ENCODE measurements at regions not wholly inside any gene's neighbourhood (a gene's known extent, or its start where the extent isn't known, plus 50 kb on each side); places are given as distances from the start of the nearest gene placed in this dataset.

DNA sequence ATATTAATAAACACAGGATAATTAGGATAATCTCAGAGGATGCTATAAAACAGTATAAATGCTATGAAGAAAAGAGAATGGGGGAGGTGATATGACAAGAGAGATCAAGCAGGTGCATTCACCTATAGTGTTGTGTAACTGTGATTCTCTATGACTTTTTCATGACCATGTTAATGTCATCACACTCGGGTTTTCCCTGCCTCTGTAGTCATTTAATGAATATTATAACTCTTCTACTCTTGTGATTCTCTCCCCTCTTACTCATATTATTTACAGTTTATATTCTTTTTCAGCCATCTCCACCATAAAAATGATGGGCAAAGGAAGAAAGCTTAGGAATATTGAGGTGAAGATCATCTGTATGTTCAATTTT lies 106.9 kb upstream of the SGK1 start:
- TF ChIP-seq, protein P1, sequence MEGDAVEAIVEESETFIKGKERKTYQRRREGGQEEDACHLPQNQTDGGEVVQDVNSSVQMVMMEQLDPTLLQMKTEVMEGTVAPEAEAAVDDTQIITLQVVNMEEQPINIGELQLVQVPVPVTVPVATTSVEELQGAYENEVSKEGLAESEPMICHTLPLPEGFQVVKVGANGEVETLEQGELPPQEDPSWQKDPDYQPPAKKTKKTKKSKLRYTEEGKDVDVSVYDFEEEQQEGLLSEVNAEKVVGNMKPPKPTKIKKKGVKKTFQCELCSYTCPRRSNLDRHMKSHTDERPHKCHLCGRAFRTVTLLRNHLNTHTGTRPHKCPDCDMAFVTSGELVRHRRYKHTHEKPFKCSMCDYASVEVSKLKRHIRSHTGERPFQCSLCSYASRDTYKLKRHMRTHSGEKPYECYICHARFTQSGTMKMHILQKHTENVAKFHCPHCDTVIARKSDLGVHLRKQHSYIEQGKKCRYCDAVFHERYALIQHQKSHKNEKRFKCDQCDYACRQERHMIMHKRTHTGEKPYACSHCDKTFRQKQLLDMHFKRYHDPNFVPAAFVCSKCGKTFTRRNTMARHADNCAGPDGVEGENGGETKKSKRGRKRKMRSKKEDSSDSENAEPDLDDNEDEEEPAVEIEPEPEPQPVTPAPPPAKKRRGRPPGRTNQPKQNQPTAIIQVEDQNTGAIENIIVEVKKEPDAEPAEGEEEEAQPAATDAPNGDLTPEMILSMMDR (IDR thresholded peaks at IDR 0.05), result no peak
- TF ChIP-seq POLR2A (IDR thresholded peaks at IDR 0.05), result no peak

Measured in heart left ventricle (tissue), 13 donors.